GM19463 (cell line): ENCODE measurements at regions not wholly inside any gene's neighbourhood (a gene's known extent, or its start where the extent isn't known, plus 50 kb on each side); places are given as distances from the start of the nearest gene placed in this dataset.
A peak's percentile ranks its signal among the peaks of the same experiment; 100 is the strongest.
"Not testable (repeated sequence)": the region's sequence is repeated elsewhere in the genome, so short reads cannot be mapped to it uniquely, and the experiment has no call there.

Experiments used
- ATAC-seq: cut with Tn5 transposase; IDR thresholded peaks from one replicate; pipeline ENCODE4 v1.9.1; 2021; ENCODE audit warnings: mild to moderate bottlenecking, moderate library complexity; ENCODE audit not compliant: unreplicated experiment

- no peak for ATAC-seq
These were observed 138.6 kb downstream of the SPRY1 start for GRCh38 chr4:123535037-123535748.

DNA sequence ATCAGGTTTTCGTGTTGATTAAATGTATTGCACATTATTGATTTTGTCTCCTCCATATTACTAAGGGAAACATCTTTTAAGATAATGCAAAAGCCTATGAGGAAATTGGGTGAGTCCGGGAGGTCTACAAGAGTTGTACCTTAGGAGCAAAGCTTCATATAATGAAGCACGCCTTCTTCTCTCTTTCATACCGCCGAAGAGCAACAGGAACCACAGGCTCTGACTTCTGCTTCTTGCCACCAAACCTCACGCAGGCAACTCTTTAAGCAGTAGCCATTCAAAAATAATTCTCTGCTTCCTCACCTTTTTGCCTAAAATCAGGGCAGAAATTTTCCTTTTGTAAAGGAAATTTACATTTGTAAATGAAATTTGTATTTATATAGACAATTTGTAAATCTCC, 139.6 kb downstream of the SPRY1 start:
- ATAC-seq, result peak; percentile 75

DNA sequence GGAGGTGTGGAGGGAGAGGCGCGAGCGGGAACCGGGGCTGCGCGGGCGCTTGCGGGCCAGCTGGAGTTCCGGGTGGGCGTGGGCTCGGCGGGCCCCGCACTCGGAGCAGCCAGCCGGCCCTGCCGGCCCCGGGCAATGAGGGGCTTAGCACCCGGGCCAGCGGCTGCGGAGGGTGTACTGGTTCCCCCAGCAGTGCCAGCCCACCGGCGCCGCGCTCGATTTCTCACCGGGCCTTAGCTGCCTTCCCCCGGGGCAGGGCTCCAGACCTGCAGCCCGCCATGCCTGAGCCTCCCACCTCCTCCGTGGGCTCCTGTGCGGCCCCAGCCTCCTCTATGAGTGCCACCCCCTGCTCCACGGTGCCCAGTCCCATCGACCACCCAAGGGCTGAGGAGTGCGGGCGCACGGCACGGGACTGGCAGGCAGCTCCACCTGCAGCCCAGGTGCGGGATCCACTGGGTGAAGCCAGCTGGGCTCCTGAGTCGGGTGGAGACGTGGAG, 141.4 kb downstream of the SPRY1 start:
- not testable (repeated sequence) for ATAC-seq

DNA sequence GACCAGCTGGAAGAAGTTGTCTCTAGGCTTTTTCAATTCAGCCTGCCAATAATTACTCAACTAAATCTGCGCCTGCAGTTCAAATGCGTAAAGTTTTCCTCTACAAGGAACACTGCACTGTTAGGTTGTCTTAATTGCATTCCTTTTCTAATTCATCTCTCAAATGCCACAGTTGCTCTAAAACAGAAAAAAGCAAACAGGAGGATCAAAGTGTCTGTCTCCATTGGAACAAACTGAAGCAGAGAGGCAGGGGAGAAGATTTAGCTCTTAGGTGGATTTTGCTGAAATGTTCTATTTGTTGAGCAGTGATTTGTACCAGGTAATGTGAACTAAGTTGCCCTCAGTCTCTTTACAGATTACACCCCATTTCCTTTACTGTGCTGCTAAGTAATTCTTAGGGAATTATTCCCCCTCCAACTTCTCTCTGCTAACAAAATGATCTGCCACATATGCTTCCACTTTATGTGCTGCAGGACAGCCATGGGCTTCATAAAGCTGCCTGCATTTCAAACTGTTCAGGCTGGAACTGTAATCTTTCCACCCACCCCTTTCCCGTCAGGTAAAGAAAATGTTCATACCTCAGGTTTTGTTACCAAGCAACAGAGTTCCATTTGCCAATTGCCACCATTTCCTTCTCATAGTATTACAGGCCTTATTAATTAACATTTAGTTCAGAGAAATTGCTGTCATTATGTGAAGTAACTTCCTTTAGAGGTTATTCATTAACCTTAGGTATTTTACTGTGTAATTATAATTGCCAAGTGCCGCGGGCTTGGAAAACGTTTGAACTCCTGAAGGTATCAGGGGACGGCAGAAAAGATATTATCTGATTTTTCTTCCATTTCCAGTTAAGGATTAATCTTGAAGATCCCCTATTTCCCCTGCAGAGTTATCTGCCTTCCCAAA, 149.3 kb downstream of the SPRY1 start:
- no peak for ATAC-seq

- ATAC-seq, result no peak
These were observed 150.0 kb downstream of the SPRY1 start for GRCh38 chr4:123546573-123547060.

DNA sequence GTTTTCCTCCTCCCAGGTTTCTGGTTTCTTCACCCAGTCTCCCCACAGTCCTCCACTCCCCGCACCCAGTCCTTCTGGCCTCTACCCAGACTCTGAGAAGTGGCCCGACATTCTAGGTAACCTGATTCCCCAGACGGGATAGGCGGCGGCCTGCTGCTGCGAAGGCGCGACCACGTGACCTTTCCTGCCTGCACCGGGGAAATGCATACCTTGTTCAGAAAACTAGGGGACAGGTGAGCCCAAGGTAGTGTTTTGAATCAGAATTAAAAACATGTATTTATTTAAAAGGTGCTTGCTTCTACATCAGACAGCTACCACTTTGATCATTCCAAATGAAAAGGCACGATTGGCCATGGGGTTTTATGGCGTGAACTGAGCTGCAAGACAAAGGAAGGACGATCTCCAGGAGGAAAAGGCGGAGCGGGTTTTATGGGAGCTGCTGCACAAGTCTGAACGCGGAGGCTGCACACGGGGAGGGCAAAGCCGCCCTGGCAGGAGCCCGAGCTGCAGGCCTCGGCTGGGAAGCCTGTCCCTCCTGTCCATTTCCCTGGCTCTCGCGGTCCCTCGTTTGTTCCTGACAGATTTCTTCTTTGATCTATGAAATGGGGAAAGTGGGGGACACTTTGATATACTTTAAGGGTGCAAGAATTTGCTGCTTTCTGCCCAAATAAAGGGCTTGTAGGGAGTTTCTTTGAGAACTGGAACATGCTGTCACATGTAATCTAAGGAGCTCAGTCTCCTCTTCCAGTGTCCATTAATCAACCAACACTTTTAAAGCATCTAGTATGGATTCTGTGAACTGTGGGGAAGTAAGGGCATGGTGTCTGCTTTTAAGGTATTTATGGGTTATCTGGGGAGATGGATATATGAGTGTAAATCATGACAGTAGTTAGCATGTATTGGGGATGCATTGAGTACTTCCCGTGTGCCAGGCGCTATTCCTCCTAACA, 150.9 kb downstream of the SPRY1 start:
- ATAC-seq, result no peak

DNA sequence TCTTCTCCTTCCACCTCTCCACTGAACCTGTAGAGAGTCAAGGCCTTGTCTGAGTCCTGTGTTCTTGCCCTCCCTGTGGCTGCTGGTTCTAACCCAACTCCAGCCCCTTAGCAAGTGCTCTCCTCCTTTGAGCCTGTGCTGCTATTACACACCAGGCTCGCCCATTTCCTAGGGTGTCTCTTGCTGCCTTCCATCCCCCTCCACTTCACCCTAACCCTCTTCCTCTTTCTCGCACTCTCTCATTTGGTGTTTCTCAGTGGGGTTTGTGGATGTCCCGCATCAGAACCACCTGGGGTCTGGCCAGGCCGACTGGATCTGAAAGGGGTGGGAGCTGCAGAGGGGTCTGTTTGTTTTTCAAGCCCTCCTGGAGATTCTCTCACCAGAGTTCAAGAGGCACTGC, 156.7 kb downstream of the SPRY1 start:
- ATAC-seq, result no peak

DNA sequence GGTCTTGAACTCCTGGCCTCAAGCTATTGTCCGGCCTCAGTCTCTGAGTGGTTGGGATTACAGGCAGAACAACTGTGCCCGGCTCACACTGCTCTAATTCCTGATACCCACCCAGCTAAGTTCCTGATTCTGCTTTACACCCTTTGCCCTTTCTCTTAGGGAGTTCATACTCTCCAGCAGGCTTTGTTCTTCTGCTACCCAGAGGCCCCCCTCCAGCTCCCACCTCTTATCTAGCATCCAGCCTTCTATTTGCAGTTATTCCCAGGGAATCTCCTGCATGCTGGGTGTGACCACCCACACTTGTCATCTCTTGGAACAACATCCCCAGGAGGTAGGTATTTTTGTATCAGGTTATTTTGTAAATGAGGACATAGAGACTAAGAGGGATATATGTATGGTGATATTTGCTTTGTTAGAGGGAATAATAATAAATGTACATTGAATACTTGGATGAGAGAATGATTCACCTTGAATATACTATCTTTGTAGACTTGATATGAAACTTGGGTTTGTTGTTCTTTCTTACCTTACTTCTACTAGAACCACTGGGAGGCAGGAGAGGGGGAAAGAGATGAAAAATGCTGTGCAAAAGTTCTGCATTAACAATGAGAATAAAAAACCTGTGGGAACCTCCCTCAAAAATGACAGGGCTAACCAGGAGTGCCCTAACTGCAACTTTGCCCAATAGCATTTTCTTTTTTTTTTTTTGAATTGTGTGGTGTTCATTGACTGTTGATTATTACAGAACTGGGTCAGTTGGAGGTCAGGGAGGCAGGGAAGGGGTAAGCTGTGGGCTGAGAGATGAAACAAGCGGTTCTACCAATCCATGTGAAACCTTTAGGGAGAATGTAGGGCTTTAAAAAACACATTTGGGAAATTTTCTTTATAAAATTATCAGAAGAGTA, 157.4 kb downstream of the SPRY1 start:
- no peak for ATAC-seq

DNA sequence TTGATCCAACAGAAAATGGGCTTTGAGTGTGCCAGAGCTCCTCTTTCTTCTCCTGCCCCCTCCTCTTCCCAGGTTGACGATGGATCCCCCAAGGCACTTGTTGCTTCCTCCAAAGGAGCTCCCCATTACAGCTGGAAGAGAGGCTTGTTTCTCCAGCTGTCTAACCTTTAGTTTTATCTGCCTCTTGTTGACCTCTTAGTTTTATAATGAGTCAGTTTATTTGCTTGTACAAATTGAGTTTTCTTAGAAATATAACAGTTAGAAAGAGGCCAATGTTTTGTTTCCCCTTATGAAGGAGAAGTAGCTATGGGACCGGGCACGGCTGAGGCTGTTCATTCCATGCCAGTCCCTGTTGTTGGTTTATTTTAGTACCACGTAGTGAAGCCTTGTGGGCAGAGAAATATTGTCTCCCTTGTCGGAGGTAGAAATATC, 158.2 kb downstream of the SPRY1 start:
- no peak for ATAC-seq

- no peak for ATAC-seq
These were observed 158.7 kb downstream of the SPRY1 start for GRCh38 chr4:123555233-123555806.

- ATAC-seq, result no peak
These were observed 159.2 kb downstream of the SPRY1 start for GRCh38 chr4:123555807-123556273.

GRCh38 chr4:123556526-123556925, 159.9 kb downstream of the SPRY1 start:
- no peak for ATAC-seq

DNA sequence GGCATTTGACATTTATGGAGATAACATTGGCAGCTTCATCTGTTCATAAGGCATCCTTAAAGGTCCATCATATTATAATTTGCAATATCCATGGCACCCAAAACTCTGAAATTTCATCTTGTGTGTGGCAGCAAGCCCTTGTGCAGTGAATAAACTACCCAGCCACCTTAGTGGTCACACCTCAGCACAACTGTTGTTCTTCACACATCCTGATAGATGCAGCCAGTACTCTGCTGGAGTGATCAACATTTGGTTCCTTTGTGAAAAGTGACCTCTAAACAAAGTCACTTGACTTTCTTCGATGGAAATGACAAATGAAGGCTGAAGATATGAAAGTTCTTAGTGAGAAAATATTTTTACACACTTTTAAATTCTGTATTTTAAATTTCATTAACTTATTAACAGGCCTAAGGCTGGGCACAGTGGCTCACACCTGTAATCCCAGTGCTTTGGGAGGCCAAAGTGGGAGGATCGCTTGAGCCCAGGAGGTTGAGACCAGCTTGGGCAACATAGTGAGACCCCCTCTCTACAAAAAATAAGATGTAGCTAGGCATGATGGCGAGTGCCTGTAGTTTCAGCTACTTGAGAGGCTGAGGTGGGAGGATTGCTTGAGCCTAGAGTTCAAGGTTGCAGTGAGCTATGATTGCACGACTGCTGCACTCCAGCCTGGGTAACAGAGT, 161.4 kb downstream of the SPRY1 start:
- ATAC-seq, result no peak

- ATAC-seq, result no peak
These were observed 162.3 kb downstream of the SPRY1 start for GRCh38 chr4:123558865-123559264.

DNA sequence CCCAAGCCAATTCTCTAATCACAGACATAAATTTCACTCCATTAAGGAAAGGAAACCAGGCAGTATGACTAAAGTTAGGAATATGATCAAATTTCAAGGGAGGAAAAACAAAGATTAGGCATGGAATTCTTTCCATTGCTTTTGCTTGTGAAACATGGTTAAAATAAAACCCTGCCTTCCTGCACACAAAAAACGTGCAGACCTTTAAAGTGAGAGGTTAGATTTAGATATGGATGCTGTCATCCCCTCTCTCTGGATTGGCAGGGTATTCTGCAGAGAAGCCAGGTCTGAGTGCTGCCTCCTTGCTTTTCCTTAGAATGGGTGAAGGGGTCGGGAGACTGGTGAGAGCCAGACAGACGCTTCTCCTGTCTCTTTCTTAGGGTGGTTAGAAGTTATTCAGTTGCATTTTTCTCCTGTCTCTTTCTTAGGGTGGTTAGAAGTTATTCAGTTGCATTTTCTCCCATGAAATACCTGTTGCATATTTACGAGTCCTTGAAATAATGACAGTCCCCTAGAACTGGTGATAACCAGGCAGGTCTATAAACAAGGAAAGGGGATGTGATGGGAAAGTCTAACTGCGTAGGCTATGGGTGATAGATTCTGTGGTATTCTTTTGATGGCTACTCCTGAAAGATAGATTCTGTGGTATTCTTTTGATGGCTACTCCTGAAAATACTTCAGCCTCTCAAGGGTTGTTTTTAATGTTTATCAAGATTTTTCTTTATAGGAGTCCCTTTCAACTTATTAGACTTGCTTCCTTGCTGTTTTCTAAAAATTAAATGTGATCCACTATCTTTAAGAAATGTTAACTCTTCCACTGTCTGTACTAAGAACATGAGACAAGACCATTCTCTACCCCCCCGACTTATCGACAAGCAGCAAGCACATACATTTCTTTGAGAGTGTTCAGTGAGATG, 163.6 kb downstream of the SPRY1 start:
- no peak for ATAC-seq

- no peak for ATAC-seq
These were observed 164.9 kb downstream of the SPRY1 start for GRCh38 chr4:123561525-123561924.

DNA sequence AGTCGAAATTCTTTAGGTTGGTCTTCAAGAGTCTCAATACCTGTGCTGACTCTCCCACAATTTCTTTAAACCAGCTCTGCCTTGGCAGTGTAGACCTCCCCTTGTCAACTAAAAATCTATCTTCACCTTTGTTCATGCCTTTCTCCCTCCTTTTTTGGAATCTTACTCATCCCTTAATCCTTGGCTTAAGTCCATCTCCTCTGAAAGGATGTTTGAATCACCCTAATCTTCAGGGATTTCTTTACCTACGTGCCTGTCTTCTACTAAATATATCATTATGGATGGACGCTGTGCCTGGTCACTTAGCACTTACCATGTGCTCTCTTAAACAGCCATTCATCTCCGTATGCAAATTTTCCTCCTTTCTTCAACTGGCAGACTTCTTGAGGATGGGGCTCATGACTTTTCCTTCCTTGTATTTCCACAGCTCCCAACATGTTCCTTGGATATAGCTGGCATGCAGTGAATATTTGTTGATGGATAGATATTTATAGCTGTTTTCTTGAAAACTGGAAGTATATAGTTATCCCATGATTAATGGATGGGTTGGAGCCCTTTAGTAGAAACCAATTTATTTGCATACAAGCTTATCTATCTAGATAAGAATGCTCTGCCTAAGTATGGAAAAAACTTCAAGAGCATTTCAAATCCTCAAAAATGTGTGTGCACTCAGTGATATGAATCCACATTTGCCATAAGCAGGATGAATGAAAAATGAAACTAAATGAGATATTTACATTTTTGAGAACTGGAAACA, 166.6 kb downstream of the SPRY1 start:
- ATAC-seq, result no peak
